Calu3 (cell line): ENCODE measurements at regions not wholly inside any gene's neighbourhood (a gene's known extent, or its start where the extent isn't known, plus 50 kb on each side); places are given as distances from the start of the nearest gene placed in this dataset.

Experiments
- BruUV-seq: library from RNA; stranded (reverse); fragments of 400-500 nt; replicated peaks from 2 replicates; lab custom pipeline; 2021; lab: Mats Ljungman, UMichigan
- CTCF ChIA-PET: fragments of 300-600 bp; sonication (Branson Sonifier 250); formaldehyde crosslinking; loops from one replicate; lab custom pipeline; 2022; ENCODE audit warnings: antibody characterized with exemption; lab: Charles Lee
- DNase-seq: peaks from one replicate; pipeline ENCODE4 v3.0.0; 2022
- H3K27ac Mint-ChIP-seq: one replicate; pipeline ENCODE4 v1.8.0; 2022; ENCODE audit warnings: mixed read lengths; ENCODE audit not compliant: unreplicated experiment
- H3K27me3 Mint-ChIP-seq: one replicate; pipeline ENCODE4 v1.8.0; 2022; ENCODE audit warnings: mixed read lengths; ENCODE audit not compliant: unreplicated experiment
- H3K36me3 Mint-ChIP-seq: one replicate; pipeline ENCODE4 v1.8.0; 2022; ENCODE audit warnings: mild to moderate bottlenecking, moderate library complexity, mixed read lengths; ENCODE audit not compliant: insufficient read depth, unreplicated experiment
- H3K4me1 Mint-ChIP-seq: one replicate; pipeline ENCODE4 v1.8.0; 2022; ENCODE audit warnings: mild to moderate bottlenecking, low read depth, mixed read lengths; ENCODE audit not compliant: unreplicated experiment
- H3K4me3 Mint-ChIP-seq: one replicate; pipeline ENCODE4 v1.8.0; 2022; ENCODE audit warnings: mild to moderate bottlenecking, low read depth, moderate library complexity, mixed read lengths; ENCODE audit not compliant: unreplicated experiment
- H3K9me3 Mint-ChIP-seq: one replicate; pipeline ENCODE4 v1.8.0; 2022; ENCODE audit warnings: low read depth, mixed read lengths; ENCODE audit not compliant: unreplicated experiment
- CTCF ChIP-seq: fragments of 200-600 bp; IDR thresholded peaks from one replicate; pipeline ENCODE4 v1.8.0; 2022; ENCODE audit warnings: antibody characterized with exemption; ENCODE audit not compliant: unreplicated experiment
- intact Hi-C: fragments of 100-400 bp; cut with micrococcal nuclease; formaldehyde crosslinking; loops from one replicate; pipeline ENCODE4 v1.10.0; 2022; ENCODE audit not compliant: unreplicated experiment

GRCh38 chr6:112433457-112433856 lies 86.3 kb downstream of the RFPL4B start:
- no peak for TF ChIP-seq CTCF
- DNase-seq: no peak
- Mint-ChIP-seq H3K27me3 (no peaks in the 10 kb centered on the region), H3K36me3 (no peaks in the 10 kb centered on the region), H3K9me3 (no peaks in the 10 kb centered on the region), H3K4me1 (no peaks in the 10 kb centered on the region), H3K27ac (no peak overlapping the region), H3K4me3 (no peak overlapping the region)
- intact Hi-C loops: no loop called here
- CTCF ChIA-PET: no interaction called here
- no TSS peak for BruUV-seq

GRCh38 chr6:112434896-112435435 lies 87.8 kb downstream of the RFPL4B start:
- no peaks in the 10 kb centered on the region for H3K9me3 Mint-ChIP-seq
- no peaks in the 10 kb centered on the region for H3K36me3 Mint-ChIP-seq
- CTCF ChIA-PET: no interaction called here
- no peaks in the 10 kb centered on the region for H3K27me3 Mint-ChIP-seq
- H3K27ac Mint-ChIP-seq: no peak overlapping the region
- intact Hi-C loops: no loop called here
- no TSS peak for BruUV-seq
- no peak for TF ChIP-seq CTCF
- no peak overlapping the region for H3K4me3 Mint-ChIP-seq
- no peak for DNase-seq
- H3K4me1 Mint-ChIP-seq: no peaks in the 10 kb centered on the region

- H3K27me3 Mint-ChIP-seq: no peaks in the 10 kb centered on the region
- no peaks in the 10 kb centered on the region for H3K9me3 Mint-ChIP-seq
- no peak for DNase-seq
- CTCF ChIA-PET: no interaction called here
- no peaks in the 10 kb centered on the region for H3K36me3 Mint-ChIP-seq
- no peaks in the 10 kb centered on the region for H3K4me1 Mint-ChIP-seq
- intact Hi-C loops: no loop called here
- BruUV-seq: no TSS peak
- no peak for TF ChIP-seq CTCF
- H3K27ac Mint-ChIP-seq: no peak overlapping the region
- H3K4me3 Mint-ChIP-seq: no peak overlapping the region
Observed at GRCh38 chr6:112437058-112437457, 89.9 kb downstream of the RFPL4B start.

GRCh38 chr6:112439010-112439409 lies 91.9 kb downstream of the RFPL4B start:
- no peaks in the 10 kb centered on the region for H3K27me3 Mint-ChIP-seq
- no peaks in the 10 kb centered on the region for H3K9me3 Mint-ChIP-seq
- intact Hi-C loops: no loop called here
- no peak overlapping the region for H3K4me3 Mint-ChIP-seq
- DNase-seq: no peak
- no TSS peak for BruUV-seq
- no peak for TF ChIP-seq CTCF
- H3K27ac Mint-ChIP-seq: no peak overlapping the region
- H3K4me1 Mint-ChIP-seq: no peaks in the 10 kb centered on the region
- H3K36me3 Mint-ChIP-seq: no peaks in the 10 kb centered on the region
- CTCF ChIA-PET: no interaction called here
